GM18499 (cell line): ENCODE measurements at regions not wholly inside any gene's neighbourhood (a gene's known extent, or its start where the extent isn't known, plus 50 kb on each side); places are given as distances from the start of the nearest gene placed in this dataset.

Source experiments
- ATAC-seq: cut with Tn5 transposase; IDR thresholded peaks from one replicate; pipeline ENCODE4 v1.9.1; 2021; ENCODE audit warnings: moderate number of reproducible peaks; ENCODE audit not compliant: insufficient read depth, unreplicated experiment

- ATAC-seq = no peak
Measured at GRCh38 chr9:21744841-21745240, 57.6 kb upstream of the MTAP start.

DNA sequence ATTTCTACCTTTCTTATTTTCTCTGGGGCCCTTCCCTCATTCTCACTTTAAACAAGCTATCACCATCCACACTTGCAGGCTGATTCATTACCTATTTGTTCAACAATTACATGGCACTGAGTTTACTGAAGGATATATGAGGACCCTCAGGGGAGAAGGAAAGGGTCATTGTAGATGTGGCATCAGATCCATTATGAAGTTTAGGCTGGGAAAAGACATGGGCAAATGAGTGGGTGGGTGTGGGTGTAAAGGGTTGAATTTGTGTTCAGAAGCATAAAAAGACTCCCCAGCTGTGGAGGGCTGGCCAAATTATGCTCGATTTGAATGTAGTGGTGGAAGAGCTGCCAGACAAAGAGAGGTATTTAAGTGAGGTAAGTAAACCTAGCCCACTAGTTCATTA, 55.9 kb upstream of the MTAP start:
- ATAC-seq = no peak

DNA sequence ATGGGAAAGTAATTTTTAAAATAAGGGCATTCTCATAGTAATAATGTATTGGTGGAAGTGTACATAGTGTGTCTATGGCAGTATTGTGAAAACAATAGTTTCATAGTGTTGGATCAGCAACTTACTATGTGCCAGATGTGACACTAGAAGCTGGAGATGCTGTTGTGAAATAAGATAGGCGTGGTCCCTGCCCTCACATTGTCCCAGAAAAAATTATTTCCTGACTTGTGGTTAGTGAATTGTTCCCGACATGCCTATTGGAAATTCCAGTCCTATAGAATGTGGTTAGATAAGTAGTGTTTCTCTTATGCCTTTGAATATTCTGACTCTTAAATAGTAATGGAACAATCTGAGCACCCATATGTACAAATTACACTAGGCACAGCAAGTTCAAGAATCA, 55.3 kb upstream of the MTAP start:
- ATAC-seq = no peak

DNA sequence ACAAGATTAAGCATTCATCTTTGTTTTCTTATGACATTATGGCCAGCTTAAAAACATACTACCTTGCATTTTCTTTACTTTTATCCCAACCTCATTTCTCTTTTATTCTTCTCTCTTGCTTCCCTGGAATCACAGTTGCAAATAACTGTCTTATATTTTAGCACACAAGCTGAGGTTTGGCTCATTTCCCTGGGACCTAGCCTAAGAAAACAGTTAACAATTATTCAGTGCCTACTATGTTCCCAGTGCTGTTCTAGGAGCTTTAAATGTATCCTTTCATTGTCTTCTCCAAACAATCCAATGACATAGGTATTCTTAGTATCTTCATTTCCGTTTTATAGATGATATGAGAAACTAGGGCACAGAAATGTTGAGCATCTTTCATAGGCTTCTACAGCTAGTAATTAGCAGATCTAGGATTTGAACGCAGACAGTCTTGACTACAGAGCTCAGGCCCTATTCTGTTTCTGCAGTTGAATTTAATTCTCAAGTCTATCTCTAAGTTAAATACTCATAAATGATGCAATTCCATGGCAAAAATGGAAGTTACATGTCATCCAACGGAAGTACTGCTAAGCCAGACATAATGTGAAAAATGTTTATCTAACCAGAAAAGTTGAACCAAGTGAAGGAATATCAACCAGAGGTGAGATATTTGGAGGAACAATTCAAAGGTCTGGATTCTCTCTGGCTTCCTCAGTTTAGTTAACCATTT, 52.3 kb upstream of the MTAP start:
- no peak for ATAC-seq

DNA sequence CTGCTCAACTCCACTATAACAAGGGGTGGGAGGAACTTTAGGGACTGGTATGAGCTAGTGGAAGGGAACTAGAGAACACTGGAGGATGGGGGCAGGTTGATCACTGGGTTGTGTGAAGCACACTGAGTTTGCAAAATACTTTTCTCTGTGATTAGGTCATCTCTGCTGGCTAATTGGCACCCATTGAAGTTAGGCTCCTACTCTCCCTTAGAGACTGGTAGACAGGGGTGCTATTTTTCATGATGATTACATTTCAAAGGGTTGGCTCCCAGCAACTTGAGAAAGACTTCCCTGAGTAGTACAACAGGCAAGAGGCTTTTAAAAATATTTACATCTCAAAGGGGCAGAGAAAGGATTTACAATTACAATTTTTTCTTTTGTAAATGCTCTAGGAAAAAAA, 50.4 kb upstream of the MTAP start:
- ATAC-seq = no peak
